ENCODE measurements at regions not wholly inside any gene's neighbourhood (a gene's known extent, or its start where the extent isn't known, plus 50 kb on each side); places are given as distances from the start of the nearest gene placed in this dataset.

- TF ChIP-seq, protein P1, sequence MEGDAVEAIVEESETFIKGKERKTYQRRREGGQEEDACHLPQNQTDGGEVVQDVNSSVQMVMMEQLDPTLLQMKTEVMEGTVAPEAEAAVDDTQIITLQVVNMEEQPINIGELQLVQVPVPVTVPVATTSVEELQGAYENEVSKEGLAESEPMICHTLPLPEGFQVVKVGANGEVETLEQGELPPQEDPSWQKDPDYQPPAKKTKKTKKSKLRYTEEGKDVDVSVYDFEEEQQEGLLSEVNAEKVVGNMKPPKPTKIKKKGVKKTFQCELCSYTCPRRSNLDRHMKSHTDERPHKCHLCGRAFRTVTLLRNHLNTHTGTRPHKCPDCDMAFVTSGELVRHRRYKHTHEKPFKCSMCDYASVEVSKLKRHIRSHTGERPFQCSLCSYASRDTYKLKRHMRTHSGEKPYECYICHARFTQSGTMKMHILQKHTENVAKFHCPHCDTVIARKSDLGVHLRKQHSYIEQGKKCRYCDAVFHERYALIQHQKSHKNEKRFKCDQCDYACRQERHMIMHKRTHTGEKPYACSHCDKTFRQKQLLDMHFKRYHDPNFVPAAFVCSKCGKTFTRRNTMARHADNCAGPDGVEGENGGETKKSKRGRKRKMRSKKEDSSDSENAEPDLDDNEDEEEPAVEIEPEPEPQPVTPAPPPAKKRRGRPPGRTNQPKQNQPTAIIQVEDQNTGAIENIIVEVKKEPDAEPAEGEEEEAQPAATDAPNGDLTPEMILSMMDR (conservative IDR thresholded peaks at IDR 0.05; ENCODE audit: low read length): no peak
- TF ChIP-seq EZH2phosphoT487 (IDR thresholded peaks at IDR 0.05; ENCODE audit: borderline replicate concordance, low read depth, low read length): no peak
These were observed 752.5 kb upstream of the ZWINT start for GRCh38 chr10:57113545-57113944.
